ENCODE measurements at regions not wholly inside any gene's neighbourhood (a gene's known extent, or its start where the extent isn't known, plus 50 kb on each side); places are given as distances from the start of the nearest gene placed in this dataset.
"Not testable (repeated sequence)": the region's sequence is repeated elsewhere in the genome, so short reads cannot be mapped to it uniquely, and the experiment has no call there.

DNA sequence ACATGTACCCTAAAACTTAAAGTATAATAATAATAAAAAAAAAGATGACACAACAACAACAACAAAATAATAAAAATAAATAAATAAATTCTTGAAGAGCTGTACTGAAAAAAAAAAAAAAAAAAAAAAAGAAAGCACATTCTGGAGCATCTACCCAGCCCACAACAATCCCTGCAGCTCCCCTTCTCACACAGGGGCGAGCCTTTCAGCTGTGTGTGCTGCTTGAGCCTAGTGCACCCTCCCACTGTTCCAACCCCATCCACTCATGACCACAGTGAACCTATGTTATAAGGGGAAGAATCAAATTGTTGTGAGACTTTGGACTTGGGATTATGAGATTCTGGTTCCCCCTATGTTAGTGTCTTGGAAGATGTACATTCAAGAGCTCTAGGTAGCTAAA is 161.5 kb upstream of the JADE1 start:
- TF ChIP-seq ZFX (IDR thresholded peaks at IDR 0.05): no peak
- TF ChIP-seq, protein P1, sequence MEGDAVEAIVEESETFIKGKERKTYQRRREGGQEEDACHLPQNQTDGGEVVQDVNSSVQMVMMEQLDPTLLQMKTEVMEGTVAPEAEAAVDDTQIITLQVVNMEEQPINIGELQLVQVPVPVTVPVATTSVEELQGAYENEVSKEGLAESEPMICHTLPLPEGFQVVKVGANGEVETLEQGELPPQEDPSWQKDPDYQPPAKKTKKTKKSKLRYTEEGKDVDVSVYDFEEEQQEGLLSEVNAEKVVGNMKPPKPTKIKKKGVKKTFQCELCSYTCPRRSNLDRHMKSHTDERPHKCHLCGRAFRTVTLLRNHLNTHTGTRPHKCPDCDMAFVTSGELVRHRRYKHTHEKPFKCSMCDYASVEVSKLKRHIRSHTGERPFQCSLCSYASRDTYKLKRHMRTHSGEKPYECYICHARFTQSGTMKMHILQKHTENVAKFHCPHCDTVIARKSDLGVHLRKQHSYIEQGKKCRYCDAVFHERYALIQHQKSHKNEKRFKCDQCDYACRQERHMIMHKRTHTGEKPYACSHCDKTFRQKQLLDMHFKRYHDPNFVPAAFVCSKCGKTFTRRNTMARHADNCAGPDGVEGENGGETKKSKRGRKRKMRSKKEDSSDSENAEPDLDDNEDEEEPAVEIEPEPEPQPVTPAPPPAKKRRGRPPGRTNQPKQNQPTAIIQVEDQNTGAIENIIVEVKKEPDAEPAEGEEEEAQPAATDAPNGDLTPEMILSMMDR (conservative IDR thresholded peaks at IDR 0.05): no peak
- H3K27ac ChIP-seq: no peak overlapping the region

DNA sequence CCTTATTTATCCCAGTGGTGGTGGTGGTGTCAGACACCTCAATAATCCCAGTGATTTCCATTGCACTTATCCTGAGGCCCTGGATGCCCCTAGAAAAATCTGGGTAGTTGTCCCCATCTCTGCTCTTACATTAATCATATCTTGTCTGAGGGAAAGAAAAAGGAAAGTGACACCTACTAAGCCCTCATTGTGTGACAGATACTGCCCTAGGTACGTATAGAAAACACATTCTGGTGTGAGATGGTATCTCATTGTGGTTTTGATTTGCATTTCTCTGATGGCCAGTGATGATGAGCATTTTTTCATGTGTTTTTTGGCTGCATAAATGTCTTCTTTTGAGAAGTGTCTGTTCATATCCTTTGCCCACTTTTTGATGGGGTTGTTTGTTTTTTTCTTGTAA is 162.6 kb upstream of the JADE1 start:
- H3K27ac ChIP-seq: not testable (repeated sequence)

DNA sequence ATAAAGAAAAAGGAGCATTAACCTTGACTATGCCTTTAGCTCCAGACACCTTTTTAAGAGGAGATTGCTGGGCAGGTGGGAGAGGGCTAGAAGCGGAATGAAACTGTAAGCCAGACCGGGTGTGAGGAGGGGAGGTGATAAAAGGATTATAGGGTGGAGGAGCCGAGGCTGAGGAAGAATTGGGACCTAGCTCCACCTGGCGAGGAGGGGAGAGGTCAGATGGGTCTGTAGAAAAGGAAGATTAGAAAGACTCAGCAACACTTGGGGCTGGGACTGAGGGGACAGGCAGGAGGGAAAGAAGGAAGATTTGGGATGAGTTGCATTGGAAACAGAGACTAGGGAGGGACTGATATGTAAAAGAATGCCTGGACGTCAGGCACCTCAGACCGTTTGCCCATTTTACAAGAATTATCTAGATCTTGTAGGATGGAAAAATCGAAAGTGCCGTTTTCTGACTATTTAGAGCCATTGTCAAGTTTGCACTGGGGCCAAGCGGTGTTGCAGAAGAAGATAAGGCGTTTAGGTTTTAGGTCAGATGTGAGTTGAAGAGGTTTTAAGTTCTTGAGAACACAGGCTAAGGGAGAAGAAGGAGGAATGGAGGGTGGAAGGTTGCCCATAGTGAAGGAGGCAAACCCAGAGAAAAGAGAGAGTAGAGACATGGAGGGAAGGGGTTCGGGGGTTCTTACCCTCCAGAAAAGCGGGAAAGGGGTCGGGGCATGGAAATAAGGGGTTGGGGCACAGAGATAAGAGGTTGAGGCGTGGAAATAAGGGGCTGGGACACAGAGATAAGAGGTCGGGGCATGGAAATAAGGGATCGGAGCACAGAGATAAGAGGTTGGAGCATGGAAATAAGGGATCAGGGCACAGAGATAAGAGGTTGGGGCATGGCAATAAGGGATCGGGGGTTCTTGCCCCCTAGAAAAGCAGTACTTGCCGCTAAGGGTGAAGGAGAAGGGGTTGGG is 164.5 kb upstream of the JADE1 start:
- H3K27ac ChIP-seq: not testable (repeated sequence)

DNA sequence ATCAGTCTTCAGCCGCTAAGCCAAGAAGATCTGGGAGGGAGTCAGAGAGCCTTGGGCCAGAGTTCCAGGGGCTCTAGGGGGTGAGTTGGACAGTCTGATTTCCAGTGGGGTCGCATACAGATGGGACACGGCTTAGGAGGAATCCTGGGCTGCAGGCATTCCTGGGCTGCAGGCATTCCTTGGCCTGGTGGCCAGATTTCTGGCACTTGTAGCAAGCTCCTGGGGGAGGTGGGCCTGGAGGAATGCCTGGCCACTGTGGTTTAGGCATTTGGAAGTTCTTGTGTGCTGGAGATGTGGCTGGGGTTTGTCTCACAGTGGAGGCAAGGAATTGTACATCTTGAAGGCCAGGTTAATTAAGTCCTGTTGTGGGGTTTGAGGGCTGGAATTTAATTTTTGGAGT is 165.4 kb upstream of the JADE1 start:
- not testable (repeated sequence) for H3K27ac ChIP-seq

DNA sequence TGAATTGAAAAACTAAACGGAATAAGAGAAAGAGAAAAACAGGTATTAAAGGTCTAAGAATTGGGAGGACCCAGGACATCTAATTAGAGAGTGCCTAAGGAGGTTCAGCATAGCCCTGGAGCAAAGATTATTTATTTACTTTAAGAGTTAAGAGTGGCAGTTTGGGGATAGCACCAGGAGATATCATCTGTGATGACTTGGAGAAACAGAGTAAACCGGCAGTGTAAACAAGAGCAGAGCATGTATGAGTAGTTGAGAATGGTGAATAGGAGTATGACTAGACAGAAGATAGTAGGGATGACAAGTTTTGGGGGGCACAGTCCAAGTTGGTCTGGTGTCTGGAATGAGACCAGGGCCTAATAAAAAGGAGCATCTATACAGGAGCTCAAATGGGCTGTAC is 167.9 kb upstream of the JADE1 start:
- H3K27ac ChIP-seq: not testable (repeated sequence)

DNA sequence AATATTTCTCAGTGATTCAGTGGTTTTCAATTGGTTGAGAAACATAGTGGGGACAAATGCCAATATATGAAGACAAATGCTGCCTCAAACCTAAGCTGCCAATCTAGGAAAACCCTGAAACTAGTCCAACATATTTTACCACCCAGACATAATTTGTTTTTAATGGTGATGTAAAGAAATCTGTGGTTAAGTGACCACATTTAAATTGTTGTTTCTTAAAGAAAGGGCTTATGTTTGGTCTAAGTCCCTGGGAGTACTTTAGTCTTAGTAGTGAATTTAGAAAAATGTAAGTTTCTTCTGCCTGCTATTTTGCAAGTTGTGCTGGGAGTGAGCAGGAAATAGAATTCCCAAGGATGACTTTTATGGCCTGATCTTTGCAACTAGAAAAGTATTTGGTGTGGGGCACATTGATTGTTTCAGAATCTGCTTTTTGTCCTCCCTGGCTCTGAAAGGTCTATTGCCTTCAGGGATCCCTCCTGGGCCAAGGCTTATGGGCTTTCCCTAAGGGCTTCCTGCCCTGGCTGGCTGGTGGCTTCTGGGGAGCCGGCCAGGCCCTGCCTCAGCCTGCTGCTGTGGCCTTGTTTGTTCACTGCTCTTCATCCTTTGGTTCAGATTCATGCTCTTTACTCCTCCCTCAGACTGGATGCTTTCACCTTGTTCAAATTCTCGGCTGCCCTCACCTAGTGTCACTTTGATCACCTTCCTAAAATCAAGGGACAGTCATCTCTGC is 169.8 kb upstream of the JADE1 start:
- no peak overlapping the region for H3K27ac ChIP-seq
- TF ChIP-seq, protein P1 (conservative IDR thresholded peaks at IDR 0.05): no peak
- no peak for TF ChIP-seq ZFX (IDR thresholded peaks at IDR 0.05)

DNA sequence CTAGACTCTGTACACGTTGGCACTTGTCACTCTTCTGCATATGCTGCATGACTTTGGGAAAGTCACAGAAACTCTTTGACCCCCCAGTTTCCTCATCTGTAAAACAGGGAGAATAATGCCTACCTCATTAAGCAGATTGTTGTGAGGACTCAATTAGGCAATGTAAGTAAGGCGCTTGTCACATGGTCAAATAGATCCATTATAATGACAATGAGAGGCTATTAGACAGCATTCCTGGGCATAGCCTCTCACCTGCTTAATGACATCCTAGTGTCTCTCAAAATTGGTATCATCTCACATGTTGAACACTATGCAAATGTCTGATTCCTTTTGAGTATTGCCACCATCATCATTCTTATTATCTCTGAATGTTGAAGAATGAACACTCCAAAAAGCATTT is 172.6 kb upstream of the JADE1 start:
- H3K27ac ChIP-seq: no peak overlapping the region
- TF ChIP-seq, protein P1 (conservative IDR thresholded peaks at IDR 0.05): no peak
- no peak for TF ChIP-seq ZFX (IDR thresholded peaks at IDR 0.05)

DNA sequence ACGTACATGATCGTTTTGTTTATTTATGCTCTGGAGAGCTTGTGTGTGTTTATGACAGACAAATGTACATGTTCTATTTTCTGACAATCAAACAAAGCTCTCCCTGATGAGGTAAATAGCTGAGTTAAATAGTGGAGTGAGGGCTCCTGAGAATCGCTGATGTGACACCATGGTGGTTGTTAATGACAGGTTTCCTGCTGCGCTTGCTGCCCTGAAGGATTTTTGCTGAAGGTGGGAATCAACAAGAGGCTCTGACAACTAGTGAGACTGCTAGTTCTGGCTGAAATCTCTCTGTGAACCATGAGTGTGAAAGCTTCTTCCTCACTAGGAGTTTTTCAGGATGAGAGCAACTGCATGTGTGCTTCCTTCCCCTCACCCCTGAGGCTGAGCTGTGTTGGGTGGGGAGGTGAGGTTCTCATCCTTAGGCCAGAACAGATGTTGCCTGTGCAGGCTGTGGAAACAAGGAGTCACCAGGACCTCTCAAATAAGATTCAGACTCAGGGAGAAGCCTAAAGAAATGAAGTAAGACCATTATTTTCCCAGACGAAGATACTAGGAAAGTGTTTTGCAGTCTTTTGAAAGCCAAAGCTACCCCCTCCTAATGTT is 173.4 kb upstream of the JADE1 start:
- TF ChIP-seq, protein P1 (conservative IDR thresholded peaks at IDR 0.05): no peak
- no peak for TF ChIP-seq ZFX (IDR thresholded peaks at IDR 0.05)
- peak overlapping the region; percentile 62 for H3K27ac ChIP-seq

DNA sequence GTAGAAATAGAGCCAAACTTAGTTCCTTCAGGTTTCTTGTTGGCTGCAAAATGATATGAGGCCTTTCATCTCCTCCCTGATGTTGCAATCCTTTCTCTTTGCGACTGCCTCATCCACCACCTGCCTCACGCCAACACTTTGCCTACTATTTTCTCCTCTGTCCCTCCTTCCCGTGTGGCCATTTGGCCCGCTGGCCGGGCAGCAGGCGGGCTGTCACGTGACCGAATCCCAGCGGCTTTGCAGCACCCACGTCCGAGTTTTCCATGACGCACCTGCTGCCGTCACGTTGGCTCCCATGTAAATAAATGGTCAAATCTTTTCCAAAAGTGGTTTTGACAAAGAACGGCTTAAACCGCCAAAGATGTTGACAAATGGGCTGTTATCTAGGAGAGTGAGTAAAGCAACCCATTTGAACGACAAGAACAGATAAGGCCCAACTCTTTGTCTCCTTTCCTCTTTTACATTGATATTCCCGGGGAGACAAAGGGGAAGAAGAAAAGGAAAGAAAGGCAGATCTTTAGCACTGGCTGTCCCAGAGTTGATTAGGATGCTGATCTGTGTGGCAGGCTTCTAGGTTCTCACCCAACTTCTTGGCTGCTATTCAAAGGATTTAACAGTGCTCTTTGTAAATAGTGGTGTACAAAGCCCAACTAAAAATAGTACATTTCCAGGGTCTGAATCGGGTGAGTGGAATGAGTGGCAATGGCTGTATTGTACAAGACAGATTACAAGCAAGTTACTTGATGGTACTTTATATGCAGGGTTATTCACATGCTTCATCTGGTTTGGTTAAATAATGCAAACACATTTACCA is 174.2 kb upstream of the JADE1 start:
- H3K27ac ChIP-seq: peak overlapping the region; percentile 62
- no peak for TF ChIP-seq ZFX (IDR thresholded peaks at IDR 0.05)
- TF ChIP-seq, protein P1 (conservative IDR thresholded peaks at IDR 0.05): no peak
